HUDEP-2 (cell line): ENCODE measurements at regions not wholly inside any gene's neighbourhood (a gene's known extent, or its start where the extent isn't known, plus 50 kb on each side); places are given as distances from the start of the nearest gene placed in this dataset.
"Not testable (repeated sequence)": the region's sequence is repeated elsewhere in the genome, so short reads cannot be mapped to it uniquely, and the experiment has no call there.

Experiments
- DNase-seq, 76 experiments: peaks; one replicate each; lab custom pipeline; 2025; ENCODE audit not compliant: unreplicated experiment in 76 of 76; lab: John Stamatoyannopoulos, UW

- peak in 30 of 76 experiments; percentile 1 to 70 (median 16) for DNase-seq
Measured at GRCh38 chr13:66074018-66074615, 1156.0 kb downstream of the PCDH9 start.

- not testable (repeated sequence) for DNase-seq
Measured at GRCh38 chr13:66072097-66072496, 1158.0 kb downstream of the PCDH9 start.

- DNase-seq, result peak in 2 of 76 experiments; percentile 4 to 7
Measured at GRCh38 chr13:66071608-66072007, 1158.5 kb downstream of the PCDH9 start.

- peak in 42 of 76 experiments; percentile 1 to 72 (median 21) for DNase-seq
Measured at GRCh38 chr13:66071029-66071428, 1159.1 kb downstream of the PCDH9 start.

- DNase-seq, result peak in 56 of 76 experiments; percentile 1 to 79 (median 38)
Measured at GRCh38 chr13:66069570-66069969, 1160.6 kb downstream of the PCDH9 start.

- no peak for DNase-seq
Measured at GRCh38 chr13:66068683-66069082, 1161.5 kb downstream of the PCDH9 start.

GRCh38 chr13:66048888-66049287 lies 1181.2 kb downstream of the PCDH9 start:
- DNase-seq, result no peak

GRCh38 chr13:66040506-66040905 lies 1189.6 kb downstream of the PCDH9 start:
- DNase-seq, result no peak

GRCh38 chr13:66037096-66037495 lies 1193.0 kb downstream of the PCDH9 start:
- DNase-seq, result no peak

GRCh38 chr13:66036636-66037035 lies 1193.5 kb downstream of the PCDH9 start:
- DNase-seq, result no peak

- peak in 1 of 76 experiments; percentile 0 for DNase-seq
Measured at GRCh38 chr13:66036024-66036614, 1194.0 kb downstream of the PCDH9 start.

GRCh38 chr13:66033924-66034323 lies 1196.2 kb downstream of the PCDH9 start:
- DNase-seq, result no peak

GRCh38 chr13:66021846-66022245 lies 1208.3 kb downstream of the PCDH9 start:
- DNase-seq, result no peak

GRCh38 chr13:66014771-66015170 lies 1215.4 kb downstream of the PCDH9 start:
- DNase-seq, result no peak

GRCh38 chr13:66009241-66009640 lies 1220.9 kb downstream of the PCDH9 start:
- no peak for DNase-seq

GRCh38 chr13:66003558-66003957 lies 1226.6 kb downstream of the PCDH9 start:
- no peak for DNase-seq

- DNase-seq, result no peak
Measured at GRCh38 chr13:66001140-66001539, 1229.0 kb downstream of the PCDH9 start.

GRCh38 chr13:65999411-65999810 lies 1230.7 kb downstream of the PCDH9 start:
- no peak for DNase-seq

GRCh38 chr13:65990684-65991083 lies 1239.5 kb downstream of the PCDH9 start:
- DNase-seq, result no peak

GRCh38 chr13:65985612-65986011 lies 1244.5 kb downstream of the PCDH9 start:
- DNase-seq, result no peak

- DNase-seq, result no peak
Measured at GRCh38 chr13:65977525-65977924, 1252.6 kb downstream of the PCDH9 start.

GRCh38 chr13:65971541-65971940 lies 1258.6 kb downstream of the PCDH9 start:
- DNase-seq, result no peak
